CD4-positive, alpha-beta T cell treated with Interleukin-6 for 4 hours (primary cell): ENCODE measurements at regions not wholly inside any gene's neighbourhood (a gene's known extent, or its start where the extent isn't known, plus 50 kb on each side); places are given as distances from the start of the nearest gene placed in this dataset.
"Not testable (repeated sequence)": the region's sequence is repeated elsewhere in the genome, so short reads cannot be mapped to it uniquely, and the experiment has no call there.

Experiments
- DNase-seq: peaks from one replicate; pipeline ENCODE4 v3.0.0-alpha.2; 2020; ENCODE audit warnings: mixed read lengths

GRCh38 chr9:30630459-30630858, 1754.0 kb upstream of the ACO1 start:
- no peak for DNase-seq

- not testable (repeated sequence) for DNase-seq
These were observed 1737.8 kb upstream of the ACO1 start for GRCh38 chr9:30646639-30647038.

- no peak for DNase-seq
These were observed 1722.5 kb upstream of the ACO1 start for GRCh38 chr9:30661925-30662324.

- DNase-seq = no peak
These were observed 1713.5 kb upstream of the ACO1 start for GRCh38 chr9:30670805-30671562.

GRCh38 chr9:30673132-30673531, 1711.3 kb upstream of the ACO1 start:
- DNase-seq = no peak

- no peak for DNase-seq
These were observed 1707.8 kb upstream of the ACO1 start for GRCh38 chr9:30676651-30677050.

GRCh38 chr9:30677221-30677620, 1707.2 kb upstream of the ACO1 start:
- no peak for DNase-seq

- no peak for DNase-seq
These were observed 1695.6 kb upstream of the ACO1 start for GRCh38 chr9:30688801-30689200.

- no peak for DNase-seq
These were observed 1686.5 kb upstream of the ACO1 start for GRCh38 chr9:30697958-30698357.

GRCh38 chr9:30711591-30711990, 1672.9 kb upstream of the ACO1 start:
- no peak for DNase-seq

GRCh38 chr9:30713243-30713642, 1671.2 kb upstream of the ACO1 start:
- no peak for DNase-seq

GRCh38 chr9:30714389-30714788, 1670.1 kb upstream of the ACO1 start:
- DNase-seq = no peak

- no peak for DNase-seq
These were observed 1666.0 kb upstream of the ACO1 start for GRCh38 chr9:30718483-30718882.

GRCh38 chr9:30722065-30722464, 1662.4 kb upstream of the ACO1 start:
- DNase-seq = no peak

- DNase-seq = no peak
These were observed 1660.8 kb upstream of the ACO1 start for GRCh38 chr9:30723656-30724055.

GRCh38 chr9:30732060-30732459, 1652.4 kb upstream of the ACO1 start:
- no peak for DNase-seq

- no peak for DNase-seq
These were observed 1639.6 kb upstream of the ACO1 start for GRCh38 chr9:30744871-30745270.

GRCh38 chr9:30746589-30746988, 1637.9 kb upstream of the ACO1 start:
- no peak for DNase-seq

- no peak for DNase-seq
These were observed 1626.7 kb upstream of the ACO1 start for GRCh38 chr9:30757723-30758122.

- no peak for DNase-seq
These were observed 1625.6 kb upstream of the ACO1 start for GRCh38 chr9:30758726-30759446.

- DNase-seq = no peak
These were observed 1619.1 kb upstream of the ACO1 start for GRCh38 chr9:30765318-30765717.

- no peak for DNase-seq
These were observed 1613.2 kb upstream of the ACO1 start for GRCh38 chr9:30771163-30771708.

- no peak for DNase-seq
These were observed 1612.7 kb upstream of the ACO1 start for GRCh38 chr9:30771760-30772159.

GRCh38 chr9:30773427-30773826, 1611.0 kb upstream of the ACO1 start:
- no peak for DNase-seq
